ENCODE measurements at regions not wholly inside any gene's neighbourhood (a gene's known extent, or its start where the extent isn't known, plus 50 kb on each side); places are given as distances from the start of the nearest gene placed in this dataset.

GRCh38 chr12:131608740-131609690 lies 101.9 kb upstream of the SFSWAP start (continued):
- TF ChIP-seq ZBTB33 (CRISPR knock-in tag; IDR thresholded peaks at IDR 0.05) (0 out of 2 replicates have a peak, but pooled peaks have one; percentile 20), RHOXF2B (CRISPR knock-in tag; conservative IDR thresholded peaks at IDR 0.05) (no peak), ETS1 (conservative IDR thresholded peaks at IDR 0.05; ENCODE audit: control insufficient read depth, low read depth, low read length) (no peak), NFIX (CRISPR knock-in tag; IDR thresholded peaks at IDR 0.05; ENCODE audit: low read depth) (no peak), GTF2F1 (IDR thresholded peaks at IDR 0.05; ENCODE audit: low read depth, low read length) (no peak), KAT7 (CRISPR knock-in tag; IDR thresholded peaks at IDR 0.05; ENCODE audit: borderline replicate concordance) (no peak), FOXK2 (conservative IDR thresholded peaks at IDR 0.05 in 1 of 2, IDR thresholded peaks at IDR 0.05 in 1 of 2; ENCODE audit: low read depth in 2 of 2) (peak; percentile 54 to 66; a peak in 3 of 4 replicates), DEAF1 (CRISPR knock-in tag; IDR thresholded peaks at IDR 0.05) (peak; percentile 52), ZNF134 (CRISPR knock-in tag; conservative IDR thresholded peaks at IDR 0.05) (no peak), ZNF143 (CRISPR knock-in tag; IDR thresholded peaks at IDR 0.05) (no peak)
